Spleen (tissue), 7 donors: ENCODE measurements at regions not wholly inside any gene's neighbourhood (a gene's known extent, or its start where the extent isn't known, plus 50 kb on each side); places are given as distances from the start of the nearest gene placed in this dataset.

Experiments used
- CTCF ChIP-seq, 11 experiments: fragments of 200-600 bp in 7 of 11; fragments of 450-650 bp in 4 of 11; sonication (generic) in 4 of 11; IDR thresholded peaks in 8 of 11; conservative IDR thresholded peaks in 3 of 11; 1 replicate in 7 of 11; 2 replicates in 4 of 11; pipeline versions ENCODE4 v1.4.0 to v1.8.0; 2016 to 2021; ENCODE audit warnings: antibody characterized with exemption in 11 of 11, inconsistent platforms in 4 of 11, mild to moderate bottlenecking in 1 of 11
- POLR2A ChIP-seq, 3 donors: fragments of 450-650 bp; IDR thresholded peaks; one replicate each; pipeline ENCODE4 v1.5.1; 2017; ENCODE audit warnings: antibody characterized with exemption in 3 of 3, mild to moderate bottlenecking in 1 of 3
- POLR2AphosphoS5 ChIP-seq, 3 donors: sonication (generic); formaldehyde crosslinking; IDR thresholded peaks; one replicate each; pipeline ENCODE4 v1.5.1; 2017; ENCODE audit warnings: antibody characterized with exemption in 3 of 3
- donor health status: DM: no; HTN: no; CAD: no; lungs with moderate emphysema.
- donor health status: DM: no; HTN: no; CAD: no.
- donor health status: DM: no; HTN: no; CAD: no.

DNA sequence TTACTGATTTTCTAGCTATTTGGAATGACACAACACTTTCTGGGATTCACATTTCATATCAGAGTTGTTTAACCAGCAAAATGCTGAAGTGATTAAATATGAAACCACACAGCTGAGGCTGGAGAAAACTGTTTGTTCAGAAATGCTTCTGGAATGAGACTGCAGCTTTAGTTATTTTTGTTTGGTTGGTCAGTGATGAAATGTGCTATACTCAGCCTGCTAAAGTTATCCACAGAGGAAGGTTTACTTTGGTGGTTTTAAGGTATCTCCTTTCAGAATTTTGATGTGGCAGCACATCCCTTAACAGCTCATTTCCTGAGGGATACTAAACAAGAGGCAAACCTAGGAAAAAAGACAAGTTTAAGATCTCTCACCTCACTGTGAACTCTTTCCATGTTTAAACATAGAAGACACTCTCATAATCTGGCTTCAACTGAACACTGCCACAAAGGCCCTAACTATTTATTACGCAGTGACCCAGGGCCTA is 106.6 kb upstream of the PDE5A start:
- TF ChIP-seq CTCF (IDR thresholded peaks at IDR 0.05 in 8 of 11, conservative IDR thresholded peaks at IDR 0.05 in 3 of 11) (no peak), POLR2A (IDR thresholded peaks at IDR 0.05) (no peak), POLR2AphosphoS5 (IDR thresholded peaks at IDR 0.05) (no peak)
